Posterior vena cava (tissue), 2 donors: ENCODE measurements at regions not wholly inside any gene's neighbourhood (a gene's known extent, or its start where the extent isn't known, plus 50 kb on each side); places are given as distances from the start of the nearest gene placed in this dataset.
"Not testable (repeated sequence)": the region's sequence is repeated elsewhere in the genome, so short reads cannot be mapped to it uniquely, and the experiment has no call there.

Experiments used
- DNase-seq: peaks from one replicate; pipeline ENCODE4 v3.0.0-alpha.2; 2020; ENCODE audit warnings: low spot score
- intact Hi-C, 2 donors: fragments of 100-400 bp; cut with DNase I; formaldehyde crosslinking; loops; one replicate each; pipeline versions ENCODE4 v1.14.1 to v1.14.2; 2022 to 2023
- donor health status: DM: yes; HTN: yes; CAD: no.
- donor health status: DM: yes; HTN: yes; CAD: no.

GRCh38 chr1:197985351-197985750 lies 68.2 kb downstream of the LHX9 start:
- DNase-seq: no peak
- intact Hi-C loops: no loop called here

DNA sequence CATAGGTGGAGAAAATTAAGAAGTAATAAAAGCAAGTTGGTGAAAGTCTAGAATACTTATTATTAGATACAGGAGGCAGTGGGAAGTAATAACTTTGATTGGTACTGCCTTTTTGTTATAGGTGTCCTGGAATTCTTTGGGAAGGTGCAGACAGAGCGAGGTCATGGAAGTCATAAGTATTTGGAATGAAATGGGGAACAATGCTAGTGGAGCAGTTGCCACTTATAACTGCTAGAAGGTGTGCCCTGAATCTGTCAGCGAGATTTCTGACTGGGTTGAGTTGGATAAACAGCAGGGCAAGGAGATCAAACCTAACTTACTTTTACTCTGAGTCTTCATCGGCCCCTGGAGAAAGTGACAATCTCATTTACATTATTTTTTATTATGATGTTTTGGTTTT lies 69.6 kb downstream of the LHX9 start:
- intact Hi-C loops: no loop called here

GRCh38 chr1:197987294-197987693 lies 70.1 kb downstream of the LHX9 start:
- no peak for DNase-seq
- intact Hi-C loops: no loop called here

More for the DNA sequence above, 69.6 kb downstream of the LHX9 start:
- DNase-seq: no peak

- intact Hi-C loops, DNase-seq: not testable (repeated sequence)
These were observed 71.4 kb downstream of the LHX9 start for GRCh38 chr1:197988581-197988980.

GRCh38 chr1:197989058-197989457 lies 71.9 kb downstream of the LHX9 start:
- intact Hi-C loops: no loop called here

DNA sequence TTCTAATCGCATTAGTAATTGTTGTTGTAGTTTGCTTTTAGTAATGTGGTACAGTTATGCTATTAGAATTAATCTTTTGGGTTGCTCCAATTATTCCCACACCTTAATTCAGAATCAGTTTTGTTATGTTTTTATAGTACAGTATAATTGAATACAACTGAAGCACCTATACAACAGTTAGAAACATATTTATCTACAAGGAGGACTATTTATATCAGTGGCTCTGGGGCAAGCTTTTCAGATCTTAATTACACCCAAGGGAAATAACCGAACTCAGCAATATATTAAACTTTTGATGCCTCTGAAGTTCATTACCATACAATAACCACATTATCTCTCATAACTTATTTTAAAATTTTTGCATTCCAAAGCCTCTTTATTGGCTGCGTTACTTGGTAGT lies 74.4 kb downstream of the LHX9 start:
- intact Hi-C loops: no loop called here
- DNase-seq: no peak

More at GRCh38 chr1:197989058-197989457, 71.9 kb downstream of the LHX9 start:
- no peak for DNase-seq

- intact Hi-C loops: no loop called here
- DNase-seq: no peak
These were observed 77.8 kb downstream of the LHX9 start for GRCh38 chr1:197994907-197995407.

DNA sequence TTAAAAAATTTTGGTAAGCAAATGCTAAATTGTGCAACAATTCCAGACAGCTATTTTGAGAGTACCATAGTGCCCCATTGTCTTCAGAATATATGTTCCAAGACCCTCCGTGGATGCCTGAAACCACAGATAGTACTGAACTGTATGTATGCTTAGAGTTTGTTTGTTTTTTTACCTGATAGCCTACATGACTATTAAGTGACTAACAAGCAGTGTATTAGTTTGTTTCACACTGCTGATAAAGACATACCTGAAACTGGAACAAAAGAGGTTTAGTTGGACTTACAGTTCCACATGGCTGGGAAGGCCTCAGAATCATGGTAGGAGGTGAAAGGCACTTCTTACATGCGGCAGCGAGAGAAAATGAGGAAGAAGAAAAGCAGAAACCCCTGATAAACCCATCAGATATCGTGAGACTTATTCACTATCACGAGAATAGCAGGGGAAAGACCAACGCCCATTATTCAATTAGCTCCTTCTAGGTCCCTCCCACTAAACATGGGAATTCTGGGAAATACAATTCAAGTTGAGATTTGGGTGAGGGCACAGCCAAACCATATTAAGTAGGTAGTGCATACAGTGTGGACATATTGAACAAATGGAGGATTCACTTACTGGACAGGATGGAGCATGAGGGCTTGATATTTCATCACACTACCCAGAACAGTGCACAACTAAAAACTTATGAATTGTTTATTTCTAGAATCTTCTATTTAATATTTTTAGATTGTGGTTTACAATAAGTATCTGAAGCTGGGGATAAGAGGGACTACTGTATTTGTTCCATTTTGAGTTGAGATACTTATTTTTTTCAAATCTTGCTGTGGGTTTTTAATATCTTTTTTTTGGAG lies 78.5 kb downstream of the LHX9 start:
- no peak for DNase-seq
- intact Hi-C loops: no loop called here

DNA sequence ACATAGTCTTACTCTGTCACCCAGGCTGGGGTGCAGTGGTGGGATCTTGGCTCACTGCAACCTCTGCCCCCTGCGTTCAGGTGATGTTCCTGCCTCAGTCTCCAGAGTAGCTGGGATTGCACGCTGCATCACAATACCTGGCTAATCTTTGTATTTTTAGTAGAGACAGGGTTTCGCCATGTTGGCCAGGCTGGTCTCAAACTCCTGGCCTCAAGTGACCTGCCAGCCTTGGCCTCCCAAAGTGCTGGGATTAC lies 79.0 kb downstream of the LHX9 start:
- DNase-seq, intact Hi-C loops: not testable (repeated sequence)

DNA sequence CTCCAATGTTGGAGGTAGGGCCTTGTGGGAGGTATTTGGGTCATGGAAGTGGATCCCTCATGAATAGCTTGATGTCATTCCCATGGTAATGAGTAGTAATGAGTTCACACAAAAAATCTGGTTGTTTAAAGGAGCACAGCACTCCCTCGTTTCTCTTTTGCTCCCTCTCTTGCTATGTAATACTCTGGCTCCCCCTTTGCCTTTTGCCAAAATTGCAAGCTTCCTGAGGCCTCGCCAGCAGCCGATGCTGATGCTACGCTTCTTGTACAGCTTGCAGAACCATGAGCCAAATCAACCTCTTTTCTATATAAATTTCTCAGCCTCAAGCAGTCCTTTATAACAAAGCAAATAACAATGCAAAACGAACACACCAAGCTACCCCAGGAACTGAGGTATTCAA lies 80.9 kb downstream of the LHX9 start:
- intact Hi-C loops: no loop called here
- no peak for DNase-seq

DNA sequence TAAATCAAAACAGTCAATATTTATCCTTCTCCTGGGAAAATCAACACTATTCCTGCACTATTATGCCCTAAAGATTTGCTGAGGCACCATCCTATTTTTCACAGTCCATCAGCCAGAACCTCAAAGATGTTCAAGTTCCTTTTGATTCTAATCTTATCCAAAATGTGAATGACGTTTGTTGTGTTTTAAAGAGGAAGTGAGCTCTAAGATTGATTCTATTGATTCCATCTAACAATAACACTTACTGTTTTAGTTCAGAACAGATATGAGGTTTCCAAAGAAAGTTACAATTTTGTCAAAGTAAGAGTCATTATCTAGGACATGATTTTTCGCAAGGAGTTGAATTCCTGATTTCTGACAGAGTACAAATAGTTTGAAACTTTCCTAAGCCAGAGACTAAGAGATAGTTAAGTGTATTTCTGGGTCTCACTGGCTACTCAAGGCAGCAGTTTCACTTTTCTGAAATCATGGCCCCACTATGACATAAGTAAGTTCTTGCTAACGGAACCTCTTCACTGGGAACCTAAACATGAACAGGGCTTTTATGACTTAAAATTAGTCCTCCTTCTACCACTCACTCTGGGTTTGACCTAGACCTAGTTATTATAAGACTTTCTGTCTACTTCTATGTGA lies 84.7 kb downstream of the LHX9 start:
- DNase-seq: no peak
- intact Hi-C loops: no loop called here

DNA sequence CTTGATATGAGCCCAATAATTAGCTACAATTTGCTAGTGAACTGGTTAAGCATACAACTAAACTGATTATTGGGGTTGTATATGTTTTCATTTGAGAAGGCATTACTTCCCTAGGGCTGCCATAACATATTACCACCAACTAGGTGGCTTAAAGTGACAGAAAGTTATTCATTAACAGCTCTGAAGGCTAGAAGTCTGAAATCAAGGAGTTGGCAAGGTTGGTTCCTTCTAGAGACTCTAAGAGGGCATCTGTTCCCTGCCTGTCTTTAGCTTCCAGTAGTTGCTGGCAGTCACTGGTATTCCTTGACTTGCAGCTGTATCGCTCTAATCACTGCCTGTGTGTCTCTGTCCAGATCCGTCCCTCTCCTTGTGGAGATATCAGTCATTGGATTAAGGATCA lies 86.3 kb downstream of the LHX9 start:
- DNase-seq: no peak
- intact Hi-C loops: no loop called here

DNA sequence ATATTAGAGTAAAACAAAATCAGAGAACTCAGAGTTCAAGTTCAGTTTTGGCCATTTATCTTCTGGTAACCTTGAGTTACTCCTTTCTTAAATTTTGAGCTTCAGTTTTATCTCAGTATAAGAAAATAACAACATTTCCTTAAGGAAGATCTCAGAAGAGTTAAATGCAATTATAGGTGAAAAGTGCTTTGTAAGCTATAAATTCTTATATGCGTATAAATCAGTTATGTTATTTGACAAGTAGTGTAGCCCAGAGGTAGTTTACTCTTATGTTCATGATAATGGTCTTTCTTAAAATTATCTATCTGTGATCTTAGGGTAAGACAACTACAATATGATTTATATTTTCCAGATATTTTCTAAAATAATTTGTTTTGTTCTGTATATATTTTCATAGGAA lies 89.8 kb downstream of the LHX9 start:
- intact Hi-C loops: no loop called here
- DNase-seq: no peak

DNA sequence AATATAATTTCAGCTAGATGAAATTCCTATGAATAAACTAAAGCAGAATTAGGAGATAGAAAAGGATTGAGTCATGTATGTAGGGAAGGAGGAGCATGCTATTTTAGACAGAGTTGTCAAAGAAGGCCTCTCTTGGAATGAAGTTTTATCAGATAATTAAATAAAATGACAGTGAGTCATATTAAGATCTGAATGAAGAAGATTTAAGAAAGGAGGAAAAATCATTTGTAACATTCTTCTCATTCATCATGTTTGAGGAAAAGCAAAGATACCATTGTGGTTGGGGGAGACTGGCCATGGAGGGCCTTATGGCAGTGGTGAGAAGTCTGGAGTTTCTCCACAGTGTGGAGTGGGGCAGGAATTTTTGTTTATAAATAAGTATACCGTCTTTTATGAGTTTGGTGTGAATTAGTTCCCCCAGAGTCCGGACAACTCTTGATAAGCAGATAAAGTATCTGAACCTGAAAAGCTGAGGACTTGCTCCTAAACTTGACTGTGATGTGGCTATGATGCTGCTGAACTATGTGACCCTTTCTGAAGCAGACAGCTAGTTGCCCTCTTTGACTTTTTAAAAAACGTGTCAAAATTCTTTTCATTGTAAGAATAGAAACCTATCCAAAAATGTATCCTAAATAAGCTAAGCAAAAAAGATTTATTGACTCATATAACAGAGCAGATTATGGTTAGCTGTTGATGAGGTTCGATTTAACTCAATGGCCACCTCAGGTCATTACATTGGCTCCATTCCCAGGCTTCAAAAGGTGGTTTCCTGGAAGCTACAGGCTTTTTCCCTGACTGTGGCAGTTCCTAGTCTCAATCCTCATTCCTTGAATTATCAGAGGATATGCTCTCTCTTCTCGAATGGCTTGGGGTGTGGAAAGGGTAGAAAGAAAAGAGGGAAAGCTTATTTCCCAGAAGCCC lies 90.8 kb downstream of the LHX9 start:
- no peak for DNase-seq
- intact Hi-C loops: no loop called here

- intact Hi-C loops: no loop called here
- no peak for DNase-seq
These were observed 97.2 kb downstream of the LHX9 start for GRCh38 chr1:198014355-198014754.

DNA sequence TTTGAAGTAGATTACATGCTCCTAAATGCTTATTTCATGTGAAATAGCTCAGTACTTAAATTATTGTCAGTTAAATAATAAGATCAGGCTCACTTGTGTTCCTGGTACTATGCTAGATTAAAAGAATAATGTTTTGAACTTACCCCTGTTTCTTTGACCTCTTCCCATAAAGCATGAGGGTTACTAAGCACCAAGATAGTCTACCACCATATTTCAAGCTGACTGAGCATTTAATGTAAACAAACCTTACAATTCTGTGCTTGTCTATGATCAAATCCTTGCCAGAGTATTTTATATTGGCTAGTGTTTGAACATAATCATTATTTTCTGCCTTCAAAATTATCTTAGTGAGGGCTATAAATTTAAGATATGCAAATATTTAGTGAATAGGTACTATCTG lies 98.1 kb downstream of the LHX9 start:
- no peak for DNase-seq
- intact Hi-C loops: no loop called here

DNA sequence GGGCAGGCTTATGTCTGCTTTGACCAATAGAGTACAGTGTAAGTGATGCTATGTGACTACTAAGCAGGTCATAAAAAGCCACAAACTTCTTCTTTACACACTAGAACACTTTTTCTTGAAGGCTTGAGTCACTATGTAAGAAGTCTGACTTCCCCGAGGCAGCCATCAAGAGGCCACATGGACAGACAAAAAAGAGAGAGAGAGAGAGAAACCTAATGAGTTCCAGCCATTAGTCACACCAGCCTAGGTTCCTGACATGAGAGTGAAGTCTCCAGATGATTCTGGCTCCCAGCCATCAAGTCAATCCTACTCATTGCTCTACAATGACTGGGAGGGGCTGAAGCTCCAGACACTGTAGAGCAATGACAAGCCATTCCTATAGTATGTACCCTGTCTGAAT lies 101.4 kb downstream of the LHX9 start:
- intact Hi-C loops: no loop called here
- DNase-seq: no peak

GRCh38 chr1:198019126-198019525 lies 102.0 kb downstream of the LHX9 start:
- DNase-seq: no peak
- intact Hi-C loops: loop anchor here in 1 of 2 donors (1.0 kb wide), 1 partner anchor 32 kb away; no protein-coding TSS in a partner anchor

DNA sequence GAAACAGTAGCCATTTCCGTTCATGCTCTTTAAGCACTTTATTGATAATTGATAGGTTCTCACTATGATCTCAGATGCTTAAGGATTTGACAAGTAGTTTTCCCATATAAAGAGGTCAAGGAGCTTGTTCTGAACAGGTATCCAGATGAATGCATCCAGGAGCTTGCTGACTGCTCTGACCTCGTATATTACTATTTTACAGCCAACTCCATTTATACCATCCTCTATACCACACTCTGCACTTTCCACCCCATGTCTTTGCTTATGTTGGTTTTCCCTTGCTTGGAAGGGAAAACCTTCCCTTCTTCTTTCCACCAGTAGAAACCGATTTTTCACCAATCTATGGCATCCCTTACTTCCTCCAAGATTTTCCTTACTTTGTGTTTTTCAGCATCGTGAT lies 107.2 kb downstream of the LHX9 start:
- DNase-seq: no peak
- intact Hi-C loops: no loop called here

DNA sequence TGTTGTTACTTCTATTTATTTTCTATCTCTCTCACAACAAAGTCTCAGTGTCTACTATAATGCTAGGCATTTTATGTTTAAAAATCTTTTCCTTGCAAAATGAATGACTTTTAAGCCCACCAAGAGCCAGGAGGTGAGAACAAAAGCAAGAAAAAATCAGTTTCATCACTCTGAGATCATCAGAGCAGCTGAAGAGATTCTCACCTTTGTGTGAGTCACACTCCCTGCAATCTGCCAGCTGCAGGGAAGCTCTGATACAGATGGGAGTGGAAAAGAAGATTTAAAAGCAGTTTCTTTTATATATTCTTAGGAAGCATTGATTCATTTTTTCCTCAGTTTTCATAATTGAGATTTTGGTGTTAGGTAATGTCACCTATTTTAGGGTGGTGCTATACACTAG lies 107.6 kb downstream of the LHX9 start:
- intact Hi-C loops: no loop called here
- DNase-seq: no peak
